OCI-LY1 (cell line): ENCODE measurements at regions not wholly inside any gene's neighbourhood (a gene's known extent, or its start where the extent isn't known, plus 50 kb on each side); places are given as distances from the start of the nearest gene placed in this dataset.

Source experiments
- CTCF ChIP-seq: fragments of 200-600 bp; sonication (generic), shearing (Covaris generic); IDR thresholded peaks from 2 replicates; pipeline ENCODE4 v1.5.1; 2017; ENCODE audit warnings: mild to moderate bottlenecking, antibody characterized with exemption, low read length, moderate library complexity, mixed read lengths
- EZH2 ChIP-seq: fragments of 200-600 bp; sonication (generic), shearing (Covaris generic); IDR thresholded peaks from 2 replicates; pipeline ENCODE4 v1.8.0; 2017; ENCODE audit warnings: borderline replicate concordance, mixed run types, mild to moderate bottlenecking, antibody characterized with exemption, low read length, moderate library complexity, mixed read lengths

- TF ChIP-seq CTCF = no peak
- no peak for TF ChIP-seq EZH2
These were observed 895.1 kb downstream of the CDH9 start for GRCh38 chr5:26143259-26143658.
